CD4-positive, CD25-positive, alpha-beta regulatory T cell (primary cell): ENCODE measurements at regions not wholly inside any gene's neighbourhood (a gene's known extent, or its start where the extent isn't known, plus 50 kb on each side); places are given as distances from the start of the nearest gene placed in this dataset.

Source experiments
- ATAC-seq, 2 donors: fragments of 150-1000 bp; cut with Tn5 transposase; one replicate each; pipeline ENCODE4 v1.10.0; 2021; ENCODE audit warnings: low read depth in 2 of 2, moderate number of reproducible peaks in 2 of 2, moderate library complexity in 1 of 2
- DNase-seq, 3 donors: peaks; one replicate each; pipeline versions ENCODE4 v3.0.0 to v3.0.0-alpha.2; 2012 to 2022; ENCODE audit warnings: mixed read lengths in 1 of 3
- H3K27ac ChIP-seq: one replicate; pipeline ENCODE4 v1.7.0; 2013; ENCODE audit warnings: mild to moderate bottlenecking, low read length; ENCODE audit not compliant: insufficient read depth, poor library complexity, severe bottlenecking
- H3K27me3 ChIP-seq: one replicate; pipeline ENCODE4 v1.7.0; 2013; ENCODE audit warnings: low read length; ENCODE audit not compliant: control insufficient read depth, insufficient read depth
- H3K36me3 ChIP-seq: one replicate; pipeline ENCODE4 v1.7.0; 2013; ENCODE audit warnings: mild to moderate bottlenecking, low read length, moderate library complexity; ENCODE audit not compliant: control insufficient read depth, insufficient read depth
- H3K4me1 ChIP-seq: 2 replicates; pipeline ENCODE4 v1.7.0; 2013; ENCODE audit warnings: mild to moderate bottlenecking, low read length; ENCODE audit not compliant: insufficient read depth, control insufficient read depth, poor library complexity, severe bottlenecking
- H3K4me3 ChIP-seq: one replicate; pipeline ENCODE4 v1.7.0; 2013; ENCODE audit warnings: low read depth, mild to moderate bottlenecking, low read length, moderate library complexity
- H3K9me3 ChIP-seq, 2 experiments: 1 replicate in 1 of 2; 2 replicates in 1 of 2; pipeline ENCODE4 v1.7.0; 2013; ENCODE audit warnings: low read length in 2 of 2, mild to moderate bottlenecking in 1 of 2, moderate library complexity in 1 of 2; ENCODE audit not compliant: control insufficient read depth in 2 of 2
- H3K27ac Mint-ChIP-seq, 3 donors: one replicate each; pipeline ENCODE4 v1.8.0; 2020 to 2022; ENCODE audit warnings: mild to moderate bottlenecking in 3 of 3, mixed read lengths in 3 of 3, moderate library complexity in 2 of 3
- H3K27me3 Mint-ChIP-seq: one replicate; pipeline ENCODE4 v1.8.0; 2022; ENCODE audit warnings: mild to moderate bottlenecking, mixed read lengths
- H3K36me3 Mint-ChIP-seq: one replicate; pipeline ENCODE4 v1.8.0; 2020; ENCODE audit warnings: mixed read lengths
- H3K4me1 Mint-ChIP-seq, 4 donors: one replicate each; pipeline ENCODE4 v1.8.0; 2020 to 2022; ENCODE audit warnings: mixed read lengths in 4 of 4, mild to moderate bottlenecking in 1 of 4
- H3K4me3 Mint-ChIP-seq, 4 donors: one replicate each; pipeline ENCODE4 v1.8.0; 2020 to 2022; ENCODE audit warnings: mild to moderate bottlenecking in 4 of 4, mixed read lengths in 4 of 4, moderate library complexity in 3 of 4
- H3K9me3 Mint-ChIP-seq, 7 donors: one replicate each; pipeline ENCODE4 v1.8.0; 2020 to 2022; ENCODE audit warnings: mixed read lengths in 7 of 7, mild to moderate bottlenecking in 3 of 7, moderate library complexity in 2 of 7

- no peaks in the 10 kb centered on the region for H3K27me3 ChIP-seq
- Mint-ChIP-seq H3K36me3 (no peaks in the 10 kb centered on the region), H3K4me1 (no peaks in the 10 kb centered on the region), H3K9me3 (peaks cover 0 to 3% (median 2%) of the 10 kb centered on the region in 7 donors), H3K27ac (no peak overlapping the region), H3K4me3 (no peak overlapping the region), H3K27me3 (no peaks in the 10 kb centered on the region)
- no peaks in the 10 kb centered on the region for H3K4me1 ChIP-seq
- ATAC-seq (no peak), DNase-seq (no peak)
- H3K4me3 ChIP-seq = no peak overlapping the region
- no peaks in the 10 kb centered on the region for H3K9me3 ChIP-seq
- H3K36me3 ChIP-seq = no peaks in the 10 kb centered on the region
- no peak overlapping the region for H3K27ac ChIP-seq
Observed at GRCh38 chr18:54755456-54755855, 72.8 kb upstream of the RAB27B start.

GRCh38 chr18:54762386-54762785 lies 65.9 kb upstream of the RAB27B start:
- Histone ChIP-seq H3K27me3 (no peaks in the 10 kb centered on the region), H3K4me1 (no peaks in the 10 kb centered on the region), H3K27ac (no peak overlapping the region), H3K4me3 (no peak overlapping the region), H3K9me3 (no peaks in the 10 kb centered on the region), H3K36me3 (no peaks in the 10 kb centered on the region)
- H3K27me3 Mint-ChIP-seq = no peaks in the 10 kb centered on the region
- DNase-seq (no peak), ATAC-seq (no peak)
- peak overlapping the region in 1 of 3 donors; percentile 35 for H3K27ac Mint-ChIP-seq
- H3K4me3 Mint-ChIP-seq = no peak overlapping the region
- no peaks in the 10 kb centered on the region for H3K4me1 Mint-ChIP-seq
- H3K36me3 Mint-ChIP-seq = no peaks in the 10 kb centered on the region
- peaks cover 0 to 3% (median 0%) of the 10 kb centered on the region in 7 donors for H3K9me3 Mint-ChIP-seq

GRCh38 chr18:54764786-54765185 lies 63.5 kb upstream of the RAB27B start:
- H3K27me3 Mint-ChIP-seq = no peaks in the 10 kb centered on the region
- Histone ChIP-seq H3K4me3 (no peak overlapping the region), H3K27me3 (no peaks in the 10 kb centered on the region), H3K9me3 (no peaks in the 10 kb centered on the region), H3K27ac (no peak overlapping the region), H3K4me1 (no peaks in the 10 kb centered on the region), H3K36me3 (no peaks in the 10 kb centered on the region)
- no peak overlapping the region for H3K27ac Mint-ChIP-seq
- H3K4me3 Mint-ChIP-seq = no peak overlapping the region
- no peaks in the 10 kb centered on the region for H3K4me1 Mint-ChIP-seq
- DNase-seq (no peak), ATAC-seq (no peak)
- H3K9me3 Mint-ChIP-seq = peaks cover 0 to 10% (median 3%) of the 10 kb centered on the region in 7 donors
- no peaks in the 10 kb centered on the region for H3K36me3 Mint-ChIP-seq

GRCh38 chr18:54765636-54766375 lies 62.5 kb upstream of the RAB27B start:
- Histone ChIP-seq H3K4me3 (no peak overlapping the region), H3K9me3 (no peaks in the 10 kb centered on the region), H3K27me3 (no peaks in the 10 kb centered on the region), H3K27ac (no peak overlapping the region), H3K4me1 (no peaks in the 10 kb centered on the region), H3K36me3 (no peaks in the 10 kb centered on the region)
- Mint-ChIP-seq H3K4me3 (no peak overlapping the region), H3K4me1 (no peaks in the 10 kb centered on the region), H3K9me3 (peaks cover 0 to 10% (median 3%) of the 10 kb centered on the region in 7 donors), H3K36me3 (no peaks in the 10 kb centered on the region), H3K27ac (no peak overlapping the region), H3K27me3 (no peaks in the 10 kb centered on the region)
- no peak for DNase-seq
- no peak for ATAC-seq

- H3K27me3 ChIP-seq = no peaks in the 10 kb centered on the region
- no peak overlapping the region for H3K27ac ChIP-seq
- no peaks in the 10 kb centered on the region for H3K27me3 Mint-ChIP-seq
- peaks cover 0 to 10% (median 3%) of the 10 kb centered on the region in 7 donors for H3K9me3 Mint-ChIP-seq
- H3K4me3 Mint-ChIP-seq = no peak overlapping the region
- no peaks in the 10 kb centered on the region for H3K4me1 Mint-ChIP-seq
- no peak for ATAC-seq
- H3K36me3 ChIP-seq = no peaks in the 10 kb centered on the region
- no peak overlapping the region for H3K27ac Mint-ChIP-seq
- H3K4me1 ChIP-seq = no peaks in the 10 kb centered on the region
- no peak for DNase-seq
- no peaks in the 10 kb centered on the region for H3K36me3 Mint-ChIP-seq
- no peaks in the 10 kb centered on the region for H3K9me3 ChIP-seq
- H3K4me3 ChIP-seq = no peak overlapping the region
Observed at GRCh38 chr18:54766634-54767033, 61.6 kb upstream of the RAB27B start.

- H3K36me3 ChIP-seq = no peaks in the 10 kb centered on the region
- Mint-ChIP-seq H3K36me3 (no peaks in the 10 kb centered on the region), H3K4me1 (no peaks in the 10 kb centered on the region), H3K4me3 (no peak overlapping the region), H3K9me3 (peaks cover 0 to 10% (median 3%) of the 10 kb centered on the region in 7 donors), H3K27ac (no peak overlapping the region), H3K27me3 (no peaks in the 10 kb centered on the region)
- no peak overlapping the region for H3K27ac ChIP-seq
- ATAC-seq (no peak), DNase-seq (no peak)
- no peaks in the 10 kb centered on the region for H3K4me1 ChIP-seq
- H3K4me3 ChIP-seq = no peak overlapping the region
- no peaks in the 10 kb centered on the region for H3K27me3 ChIP-seq
- H3K9me3 ChIP-seq = no peaks in the 10 kb centered on the region
Observed at GRCh38 chr18:54767098-54767497, 61.2 kb upstream of the RAB27B start.

- no peaks in the 10 kb centered on the region for H3K4me1 ChIP-seq
- DNase-seq (no peak), ATAC-seq (no peak)
- H3K27me3 Mint-ChIP-seq = no peaks in the 10 kb centered on the region
- no peaks in the 10 kb centered on the region for H3K36me3 Mint-ChIP-seq
- no peak overlapping the region for H3K4me3 ChIP-seq
- H3K27ac Mint-ChIP-seq = no peak overlapping the region
- no peaks in the 10 kb centered on the region for H3K4me1 Mint-ChIP-seq
- H3K9me3 Mint-ChIP-seq = peaks cover 0 to 10% (median 3%) of the 10 kb centered on the region in 7 donors
- no peaks in the 10 kb centered on the region for H3K27me3 ChIP-seq
- H3K27ac ChIP-seq = no peak overlapping the region
- H3K36me3 ChIP-seq = no peaks in the 10 kb centered on the region
- no peaks in the 10 kb centered on the region for H3K9me3 ChIP-seq
- no peak overlapping the region for H3K4me3 Mint-ChIP-seq
Observed at GRCh38 chr18:54769526-54770464, 58.5 kb upstream of the RAB27B start.
